Kasumi-1 (cell line): ENCODE measurements at regions not wholly inside any gene's neighbourhood (a gene's known extent, or its start where the extent isn't known, plus 50 kb on each side); places are given as distances from the start of the nearest gene placed in this dataset.
A peak's percentile ranks its signal among the peaks of the same experiment; 100 is the strongest.

Source experiments
- DNase-seq, 2 experiments: peaks; one replicate each; lab custom pipeline; 2025; lab: John Stamatoyannopoulos, UW

DNA sequence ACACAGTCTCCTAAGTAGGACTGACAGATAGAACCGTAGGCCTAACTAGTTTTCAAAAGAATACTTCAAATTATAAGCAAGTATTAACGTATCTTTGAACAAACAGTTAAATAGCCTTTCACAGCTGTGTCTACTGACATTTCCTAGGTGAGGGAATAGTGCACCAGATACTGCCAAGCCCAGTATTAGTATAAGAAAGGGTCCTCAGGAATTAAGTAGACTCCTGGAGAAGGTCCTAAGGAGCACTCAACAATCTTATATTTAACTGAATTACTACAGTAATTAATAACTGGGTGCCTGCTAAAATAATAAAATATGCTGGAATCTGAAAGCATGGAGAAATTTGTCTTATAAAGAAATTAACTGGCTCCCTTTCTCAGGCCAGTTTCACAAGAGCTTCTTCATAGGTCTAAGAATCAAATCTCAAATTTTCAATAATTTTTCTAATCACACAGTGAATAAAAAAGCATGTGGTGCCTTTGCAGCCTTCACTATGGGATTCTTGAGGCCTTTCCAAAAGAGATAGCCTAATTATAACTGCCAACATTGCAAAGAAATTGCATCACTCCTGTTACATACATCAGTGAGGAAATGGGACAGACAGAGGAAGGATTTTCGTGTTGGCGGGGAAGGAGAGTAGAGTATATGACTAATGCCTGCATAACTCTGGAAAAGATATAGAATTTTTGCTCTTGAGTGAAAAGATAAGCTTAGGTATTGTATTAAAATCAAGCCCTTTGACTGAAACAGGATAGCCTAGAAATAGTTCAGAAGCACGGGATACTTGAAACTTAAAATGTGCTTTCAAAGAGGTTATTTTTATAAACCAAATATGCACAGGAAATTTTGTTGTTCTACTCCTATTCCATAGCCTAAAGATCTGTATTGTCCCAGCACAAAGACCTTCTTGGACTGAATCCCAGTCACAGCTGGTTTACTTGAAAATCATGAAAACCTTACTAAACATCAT is 228.6 kb upstream of the STK17B start:
- DNase-seq, result peak; percentile 66 to 85

DNA sequence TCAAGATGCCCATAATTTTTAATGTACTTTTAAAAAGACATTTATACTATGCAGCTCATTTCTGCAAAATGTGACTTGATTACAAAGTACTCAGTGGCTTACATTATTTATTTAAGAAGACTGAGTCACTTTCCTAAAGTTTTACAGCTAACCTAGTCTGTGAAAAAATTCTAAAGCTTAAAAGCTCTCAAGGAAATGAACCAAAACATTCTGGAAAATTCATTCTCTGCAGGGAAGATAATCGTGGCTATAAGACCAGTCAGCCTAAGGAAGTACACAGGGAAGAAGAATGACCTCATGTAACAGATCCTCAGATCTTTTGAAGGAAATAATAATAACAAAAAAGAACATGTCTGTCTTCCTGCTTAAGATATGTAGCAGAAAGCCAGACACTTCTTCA is 232.1 kb upstream of the STK17B start:
- no peak for DNase-seq

DNA sequence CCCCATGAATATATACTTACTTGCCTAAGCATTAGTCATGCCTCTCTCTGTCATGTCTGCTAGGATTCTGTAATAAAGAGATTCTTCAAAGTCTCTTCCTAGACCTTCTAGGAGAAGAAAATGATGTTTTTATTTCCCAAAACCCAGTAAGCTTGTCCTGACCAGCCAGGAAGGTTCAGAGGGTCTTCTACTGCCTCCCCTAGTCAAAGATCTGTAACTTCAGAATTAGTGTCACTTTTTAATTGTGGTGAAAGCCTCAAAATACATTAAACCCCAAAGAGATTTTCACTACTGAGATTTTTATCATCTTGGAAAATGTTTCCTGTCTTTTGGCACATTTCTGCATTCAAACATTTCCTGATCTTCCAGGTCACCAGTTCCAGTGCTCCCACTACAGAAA is 232.9 kb upstream of the STK17B start:
- no peak for DNase-seq

DNA sequence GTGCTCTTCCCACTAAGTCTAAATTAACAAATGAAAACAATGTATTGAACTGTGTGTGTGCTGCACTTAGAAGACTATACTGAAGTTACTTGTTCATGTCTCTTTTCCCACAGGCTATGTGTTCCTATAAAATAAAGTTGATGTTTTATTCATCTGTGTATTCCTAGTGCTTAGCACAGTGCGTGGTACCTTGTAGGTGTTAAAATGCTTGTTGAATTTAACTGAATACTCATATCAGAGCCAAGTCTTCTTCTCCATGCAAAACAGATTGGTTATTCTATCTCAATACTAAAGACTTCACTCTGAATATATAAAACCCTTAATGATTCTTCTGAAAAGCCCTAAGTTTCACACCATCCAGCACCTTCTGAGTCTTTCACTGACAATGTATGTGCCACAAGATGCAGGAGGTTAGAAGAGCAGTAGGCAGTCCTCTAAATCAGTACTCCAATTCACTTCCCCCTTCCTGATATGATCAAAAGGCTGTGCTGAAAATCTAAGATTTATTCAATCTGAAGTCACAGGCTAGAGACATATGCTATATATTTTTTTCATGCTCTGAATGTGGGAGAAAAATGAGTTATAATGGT is 231.7 kb upstream of the CCDC150 start:
- DNase-seq, result no peak

DNA sequence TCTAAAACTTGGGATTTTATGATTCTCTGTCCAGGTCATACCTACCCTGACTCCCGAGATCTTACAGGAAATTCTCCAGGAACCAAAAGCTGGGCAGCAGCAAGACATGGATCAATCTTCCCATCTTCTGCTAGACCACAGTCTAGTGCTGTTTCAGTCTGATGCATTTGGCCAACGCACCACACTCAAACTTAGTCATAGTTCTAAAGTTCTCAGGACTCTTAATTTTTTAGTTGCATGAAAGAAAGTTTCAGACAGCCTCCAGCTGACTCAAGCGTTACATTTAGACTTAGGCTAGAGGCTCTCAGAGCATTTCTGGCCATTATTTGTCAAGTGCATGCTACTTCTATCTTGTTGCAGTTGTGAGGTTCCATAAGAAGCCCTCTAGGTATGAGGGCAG is 230.1 kb upstream of the CCDC150 start:
- no peak for DNase-seq

DNA sequence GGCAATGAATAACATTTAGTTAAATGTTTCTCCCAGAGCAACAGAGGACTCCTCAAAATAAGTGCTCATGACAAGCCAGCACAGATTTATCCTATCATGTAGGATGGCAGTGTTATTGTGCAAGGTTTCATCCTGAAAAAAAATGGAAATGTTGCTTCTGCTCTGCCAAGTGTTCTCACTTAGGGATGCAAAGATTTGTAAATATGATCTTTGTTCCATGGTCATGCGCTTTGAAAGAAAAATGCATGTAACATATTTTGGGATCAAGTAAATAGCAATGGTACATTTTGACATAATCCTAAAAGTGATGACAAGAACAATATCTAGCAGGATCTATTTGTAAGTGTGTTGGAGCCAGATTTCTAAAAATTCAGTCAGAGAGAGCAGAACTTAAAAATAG is 229.5 kb upstream of the CCDC150 start:
- DNase-seq, result no peak

DNA sequence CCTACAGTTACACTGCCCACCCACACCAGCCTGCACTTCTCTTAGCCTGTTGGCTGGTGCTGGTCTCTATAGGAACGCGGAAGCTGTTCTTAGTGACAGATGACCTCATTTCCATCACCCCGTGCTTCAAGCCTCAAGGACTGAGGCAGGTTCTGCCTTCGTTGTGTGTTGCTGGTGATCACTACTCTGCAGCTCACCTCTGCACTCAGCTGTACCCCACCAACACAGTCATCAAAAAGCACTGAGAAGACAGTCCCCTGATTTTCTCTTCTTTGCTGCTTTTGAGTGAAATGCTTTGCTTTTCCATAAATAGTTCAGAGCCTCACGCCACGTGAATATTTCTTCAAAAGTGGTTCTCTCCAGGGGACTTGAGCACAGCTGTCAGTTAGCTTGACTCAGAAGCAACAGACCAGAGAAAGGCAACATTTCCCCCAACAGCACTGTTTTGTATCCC is 225.7 kb upstream of the CCDC150 start:
- peak in 1 of 2 experiments; percentile 17 for DNase-seq

DNA sequence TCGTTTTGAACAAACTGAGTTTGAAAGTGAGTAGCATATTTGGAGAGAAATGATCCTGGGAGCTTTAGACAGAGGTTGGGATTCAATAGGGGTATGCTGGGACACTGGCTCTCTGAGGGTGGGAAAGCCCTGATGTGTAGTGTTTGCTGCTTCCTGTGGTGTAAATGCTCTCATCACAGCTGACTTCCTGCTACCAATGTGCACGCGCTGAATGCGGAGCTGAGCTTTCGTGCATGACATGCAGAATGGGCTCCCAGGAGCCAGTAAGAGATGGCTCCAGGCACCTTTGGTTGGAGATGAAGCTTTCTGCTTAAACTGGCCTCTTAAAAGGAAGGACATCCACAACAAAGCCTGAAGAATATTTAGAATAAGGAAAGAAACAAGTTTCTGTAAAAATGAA is 224.1 kb upstream of the CCDC150 start:
- peak; percentile 54 to 62 for DNase-seq

DNA sequence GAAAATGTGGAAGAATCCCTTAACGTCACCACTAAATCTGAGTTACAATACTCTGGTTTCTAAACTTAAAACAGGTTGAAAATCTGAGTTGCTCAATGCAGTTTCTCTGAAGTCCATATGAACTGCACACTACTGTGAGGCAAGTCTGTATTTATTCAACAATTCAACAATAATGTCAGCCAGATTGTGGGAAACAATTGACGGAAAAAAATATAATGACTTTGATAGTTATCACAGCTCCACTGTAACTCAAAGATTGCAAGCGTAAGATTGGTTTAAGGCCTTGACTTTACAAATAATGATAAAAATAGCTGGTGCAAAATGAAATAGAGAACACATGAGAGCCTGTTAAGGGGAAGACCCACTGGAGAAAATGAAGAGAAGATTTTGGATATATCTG is 219.4 kb upstream of the CCDC150 start:
- no peak for DNase-seq

DNA sequence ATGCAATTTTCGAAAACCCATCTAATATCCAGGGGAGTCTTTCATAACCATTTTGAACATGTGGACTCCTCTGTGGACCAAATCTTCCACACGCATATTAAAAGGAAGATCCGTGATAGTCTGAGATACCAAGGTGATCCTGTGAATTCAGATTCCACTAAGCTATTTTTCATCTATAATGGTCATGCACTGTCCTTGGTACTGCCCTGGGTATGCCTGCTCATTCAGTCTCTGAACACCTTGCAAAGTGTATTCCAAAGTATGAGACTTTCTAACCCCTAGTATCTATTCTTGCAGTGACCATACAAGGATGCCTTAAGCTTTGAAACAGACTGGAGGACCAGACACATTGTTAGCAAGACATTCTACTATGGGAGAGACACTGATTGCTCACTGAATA is 217.6 kb upstream of the CCDC150 start:
- DNase-seq, result no peak

DNA sequence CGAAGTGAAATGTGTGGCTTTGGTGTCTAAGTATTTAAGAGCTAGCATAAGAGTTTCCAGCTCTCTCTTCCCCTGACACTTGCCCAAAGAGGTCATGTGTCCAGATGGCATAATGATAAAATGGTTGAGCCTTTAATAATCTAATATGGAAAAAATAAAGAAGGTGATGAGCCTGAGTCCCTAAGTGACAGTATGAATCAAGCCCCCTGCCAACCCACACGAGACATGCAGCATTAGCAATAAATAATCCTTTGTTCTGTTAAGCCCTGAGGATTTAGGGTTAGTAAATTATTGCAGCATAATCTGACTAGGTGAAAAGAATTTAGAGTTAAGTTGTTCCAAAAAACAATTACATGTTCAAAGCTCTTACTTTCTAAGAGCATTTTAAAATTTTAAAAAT is 217.2 kb upstream of the CCDC150 start:
- DNase-seq, result no peak

DNA sequence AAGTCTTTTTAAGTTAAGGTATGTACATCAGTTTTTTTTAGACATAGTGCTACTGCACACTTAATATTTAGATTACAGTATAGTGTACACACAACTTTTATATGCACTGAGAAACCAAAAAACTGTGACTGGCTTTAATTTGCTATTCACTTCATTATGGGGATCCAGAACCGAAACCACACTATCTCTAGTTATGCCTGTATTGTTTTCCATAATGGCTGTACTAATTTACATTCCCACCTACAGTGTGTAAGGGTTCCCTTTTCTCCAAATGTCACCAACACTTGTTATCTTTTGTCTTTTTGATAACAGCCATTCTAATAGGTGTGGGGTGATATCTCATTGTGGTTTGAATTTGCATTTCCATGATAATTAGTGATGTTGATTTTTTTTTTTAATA is 213.4 kb upstream of the CCDC150 start:
- no peak for DNase-seq

DNA sequence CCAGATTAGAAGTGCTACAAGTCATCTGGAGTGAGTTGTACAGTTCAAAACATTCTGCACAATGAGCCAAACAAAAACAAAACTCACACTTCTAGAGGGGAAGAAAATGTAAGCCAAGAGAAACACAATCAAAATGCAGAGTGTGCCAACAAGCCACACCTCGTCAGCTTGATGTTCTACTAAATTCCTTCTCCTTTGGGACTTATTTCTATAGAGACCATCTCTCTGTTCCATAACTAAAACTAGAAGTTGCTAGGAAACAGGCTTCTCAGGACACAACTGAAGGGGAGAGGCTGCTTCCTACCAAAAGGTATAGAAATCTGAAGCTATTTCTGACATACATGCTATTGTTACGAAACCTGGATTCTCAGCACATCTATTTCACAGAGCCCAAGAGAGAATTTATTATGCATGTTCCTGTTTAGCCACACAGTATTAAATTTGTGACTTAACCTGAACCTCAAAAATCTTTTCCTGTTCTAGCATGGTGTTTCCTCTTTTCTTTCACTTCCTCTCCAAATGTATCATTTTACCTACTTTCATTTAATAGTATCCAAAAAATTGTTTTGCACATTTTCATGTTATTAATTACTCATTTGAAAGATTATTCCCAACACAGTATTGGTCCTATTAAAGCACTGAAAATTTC is 211.4 kb upstream of the CCDC150 start:
- DNase-seq, result peak; percentile 57 to 67

DNA sequence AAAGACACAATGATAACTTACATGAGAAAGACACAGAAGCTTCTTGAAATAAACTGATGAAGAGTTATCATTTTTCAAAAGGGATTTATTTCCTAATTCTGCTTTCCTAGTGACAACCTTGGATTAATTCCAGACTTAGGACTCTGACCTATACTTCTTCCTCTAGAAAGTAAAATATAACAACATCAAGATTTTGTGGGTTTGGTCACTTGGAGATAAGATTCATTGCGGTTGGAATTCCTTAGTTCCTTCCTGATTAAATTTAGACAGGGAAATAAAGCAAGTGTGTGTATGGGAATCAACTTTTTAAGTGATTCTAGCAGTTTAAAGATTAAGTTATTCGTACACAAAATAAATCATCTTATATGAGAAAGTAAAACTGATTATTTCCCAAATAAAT is 208.4 kb upstream of the CCDC150 start:
- no peak for DNase-seq

DNA sequence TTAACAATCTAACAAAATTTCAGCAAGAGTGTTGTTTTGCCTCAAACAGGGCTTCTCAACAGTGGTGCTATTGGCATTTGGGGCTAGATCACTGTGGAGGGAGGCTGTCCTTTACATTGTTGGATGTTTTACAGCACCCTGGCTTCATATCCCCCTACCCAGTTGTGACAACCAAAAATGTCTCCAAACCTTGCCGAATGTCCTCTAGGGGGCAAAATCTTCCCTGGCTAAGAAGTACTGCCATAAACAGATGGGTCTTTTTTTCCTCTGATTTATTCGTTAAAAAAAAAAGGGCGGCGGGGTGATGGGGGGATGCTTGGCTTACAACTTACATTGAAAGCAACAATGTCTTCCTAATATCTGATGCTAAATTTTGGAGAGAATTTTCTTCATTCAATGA is 207.6 kb upstream of the CCDC150 start:
- DNase-seq, result peak; percentile 48 to 61

DNA sequence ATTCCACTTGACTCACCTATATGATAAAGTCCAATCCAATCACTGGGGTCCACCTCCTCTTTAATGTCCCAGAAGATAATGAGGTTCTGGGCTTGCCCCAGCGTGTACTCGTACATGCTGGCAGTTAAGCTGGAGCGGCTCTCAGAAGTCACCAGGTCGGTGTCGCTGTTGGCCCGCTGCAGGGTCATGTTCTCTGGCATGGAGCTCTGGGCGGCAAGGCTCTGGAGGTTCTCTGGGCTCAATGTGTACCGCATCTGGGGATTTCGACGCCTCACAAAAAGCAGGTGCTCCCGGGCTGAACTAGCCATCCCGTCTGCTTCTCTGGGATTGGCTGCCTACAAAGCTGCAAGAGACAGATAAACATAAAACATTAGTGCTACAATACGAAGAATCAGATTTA is 206.4 kb upstream of the CCDC150 start:
- DNase-seq, result no peak

DNA sequence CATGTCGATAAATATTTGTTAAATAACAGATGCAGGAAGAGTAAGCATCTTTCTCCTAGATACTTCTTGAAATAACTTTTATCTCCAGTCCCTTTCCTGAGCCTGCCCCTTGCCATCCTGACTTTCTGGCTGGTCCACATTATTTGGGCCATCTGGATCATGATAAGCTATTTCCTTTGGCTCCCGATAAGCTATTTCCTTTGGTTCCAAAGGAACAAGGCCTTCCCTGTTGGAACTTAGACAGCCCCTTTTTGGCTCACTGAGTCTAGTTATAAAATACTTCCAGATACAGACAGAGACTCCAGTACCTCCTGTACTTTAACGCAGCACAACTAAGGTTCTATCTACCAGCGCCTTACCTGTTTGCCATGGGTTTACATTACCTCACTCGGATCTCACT is 205.3 kb upstream of the CCDC150 start:
- no peak for DNase-seq

DNA sequence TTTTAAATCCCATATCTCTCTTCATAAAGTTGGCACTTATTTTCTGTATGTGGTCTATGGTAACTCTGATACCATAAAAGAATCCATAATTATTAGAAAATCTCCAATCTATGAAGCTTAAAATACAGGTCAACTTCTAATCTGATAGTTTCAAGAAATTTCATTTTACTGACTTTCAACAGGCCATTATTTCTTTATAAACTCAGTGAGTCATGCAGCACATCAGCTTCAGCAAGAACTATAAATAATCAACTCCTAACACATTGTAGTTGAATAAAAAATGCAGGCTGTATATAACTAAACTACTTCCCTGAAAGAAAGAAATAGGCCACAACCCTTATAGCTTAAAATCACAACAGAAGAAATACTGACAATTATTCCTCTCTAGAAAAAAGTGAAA is 204.3 kb upstream of the CCDC150 start:
- DNase-seq, result no peak

DNA sequence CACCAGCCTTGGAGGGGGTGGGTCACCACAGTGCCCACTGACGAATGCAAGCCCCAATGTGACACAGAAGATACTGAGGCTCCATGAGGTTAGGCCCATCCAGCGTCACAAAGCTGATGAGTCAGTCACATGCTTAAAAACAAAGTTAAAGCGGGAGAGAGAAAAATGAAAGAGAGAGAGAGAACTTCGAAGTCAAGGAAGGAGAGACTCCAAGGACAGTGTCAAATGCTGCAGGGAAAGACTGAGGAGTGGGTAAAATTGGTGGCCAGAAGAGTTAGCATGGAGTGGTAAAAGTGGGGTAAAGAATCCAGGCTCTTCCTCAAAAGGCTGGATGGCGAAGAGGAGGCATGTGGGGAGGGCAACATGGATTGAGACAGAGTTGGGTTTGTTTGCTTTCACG is 201.9 kb upstream of the CCDC150 start:
- DNase-seq, result no peak

DNA sequence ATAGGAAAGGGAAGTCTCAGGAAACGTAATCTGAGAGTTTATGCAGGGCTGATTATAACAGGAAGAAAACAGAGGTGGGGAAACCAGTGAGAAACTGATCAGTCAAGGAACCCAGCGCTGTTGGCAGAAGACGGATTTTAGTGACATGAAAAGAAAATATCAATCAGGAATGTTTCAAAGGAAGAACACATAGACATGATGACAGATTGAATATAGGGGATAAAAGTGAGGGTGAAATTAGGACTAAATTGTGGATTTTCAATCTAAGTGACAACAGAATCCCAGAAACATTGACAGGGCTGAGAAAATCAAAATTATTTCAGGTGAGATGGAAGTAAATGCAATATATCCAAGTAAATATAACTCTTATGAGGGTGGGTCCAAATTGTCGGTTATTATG is 199.8 kb upstream of the CCDC150 start:
- no peak for DNase-seq

DNA sequence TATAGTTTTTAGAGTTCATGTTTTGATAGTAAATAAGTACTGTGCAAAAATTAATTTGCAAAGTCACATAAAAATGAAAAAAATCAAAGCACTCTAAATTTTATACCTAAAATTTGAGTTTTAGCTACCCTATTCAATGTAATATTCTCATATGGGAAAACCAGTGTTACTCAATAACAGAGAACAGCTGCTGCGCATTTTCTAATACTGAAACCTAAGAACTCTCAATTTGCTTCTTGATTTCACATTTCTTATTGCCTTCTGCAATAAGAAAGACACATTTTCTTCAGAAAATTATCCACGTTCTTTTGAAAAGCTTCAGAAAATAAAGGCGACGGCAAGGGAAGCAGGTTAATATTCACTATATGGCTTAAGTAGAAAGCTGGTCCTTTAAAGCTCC is 199.1 kb upstream of the CCDC150 start:
- DNase-seq, result no peak

DNA sequence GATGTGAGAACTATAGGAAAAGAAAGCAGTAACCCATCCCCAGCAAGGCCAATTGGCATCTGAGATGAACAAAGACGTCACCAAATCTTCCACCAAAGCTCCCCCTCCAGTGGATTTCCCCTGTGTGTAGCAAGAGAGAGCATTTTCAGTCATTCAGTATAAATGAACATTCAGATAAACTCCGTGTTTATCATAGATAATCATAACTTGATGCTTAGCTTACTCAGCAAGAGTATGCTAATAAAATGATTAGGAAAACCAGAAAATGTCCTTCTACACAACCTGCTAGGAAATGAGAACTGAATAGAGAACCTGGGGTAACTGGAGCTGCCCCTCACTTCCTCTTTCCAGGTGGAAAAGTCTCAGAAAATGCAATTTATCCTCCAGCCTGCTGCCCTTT is 198.0 kb upstream of the CCDC150 start:
- peak in 1 of 2 experiments; percentile 13 for DNase-seq

DNA sequence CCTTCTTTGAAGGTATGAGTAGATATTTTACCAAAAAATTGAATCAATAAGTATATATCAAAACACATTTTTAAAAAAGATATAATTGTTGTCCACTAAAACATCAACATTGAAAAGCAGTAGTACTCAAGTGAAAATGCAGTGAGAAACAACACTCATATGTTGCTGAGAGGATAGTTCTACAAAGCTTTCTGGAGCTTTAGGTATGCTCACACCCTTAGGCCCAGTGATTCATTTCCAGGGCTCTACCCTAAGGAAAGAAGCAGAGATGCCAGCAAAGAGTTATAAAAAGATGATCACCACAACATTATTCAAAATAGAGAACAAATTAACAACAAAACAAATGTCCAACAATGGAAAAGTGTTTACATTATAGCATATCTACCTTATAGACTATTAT is 197.3 kb upstream of the CCDC150 start:
- no peak for DNase-seq
